IMR-90 (cell line): ENCODE measurements at regions not wholly inside any gene's neighbourhood (a gene's known extent, or its start where the extent isn't known, plus 50 kb on each side); places are given as distances from the start of the nearest gene placed in this dataset.
A peak's percentile ranks its signal among the peaks of the same experiment; 100 is the strongest.

Experiments
- ATAC-seq: fragments of 200-7000 bp; cut with Tn5 transposase; 2 replicates; pipeline ENCODE4 v1.9.1; 2020; ENCODE audit warnings: low read depth, mild to moderate bottlenecking, moderate library complexity
- BruUV-seq: library from RNA; stranded (reverse); fragments of 400-500 nt; replicated peaks from 2 replicates; lab custom pipeline; 2021; lab: Mats Ljungman, UMichigan
- CTCF ChIA-PET: fragments of 300-600 bp; formaldehyde crosslinking; extraction: SDS; loops from one replicate; lab custom pipeline; 2021; ENCODE audit warnings: antibody characterized with exemption; lab: Yijun Ruan, JAX
- POLR2A ChIA-PET: fragments of 300-600 bp; sonication (Branson Sonifier 250); formaldehyde crosslinking; loops from one replicate; lab custom pipeline; 2022; ENCODE audit warnings: antibody characterized with exemption; ENCODE audit not compliant: unreplicated experiment; lab: Charles Lee
- DNase-seq: peaks from one replicate; pipeline ENCODE4 v3.0.0; 2013
- H2AFZ ChIP-seq: replicated peaks from 2 replicates; pipeline ENCODE3; 2013; ENCODE audit warnings: low read length, mild to moderate bottlenecking; ENCODE audit not compliant: poor library complexity
- H2AK5ac ChIP-seq: 2 replicates; pipeline ENCODE4 v1.6.1; 2013; ENCODE audit warnings: low read depth, low read length, inconsistent platforms
- H2AK9ac ChIP-seq: replicated peaks from 2 replicates; pipeline ENCODE3; 2013; ENCODE audit warnings: mild to moderate bottlenecking, low read depth, low read length, moderate library complexity; ENCODE audit not compliant: poor library complexity
- H2BK120ac ChIP-seq: 2 replicates; pipeline ENCODE4 v1.6.1; 2013; ENCODE audit warnings: low read depth, low read length, inconsistent platforms
- H2BK15ac ChIP-seq: 3 replicates; pipeline ENCODE4 v1.6.1; 2013; ENCODE audit warnings: low read depth, low read length, inconsistent platforms
- H2BK20ac ChIP-seq: 2 replicates; pipeline ENCODE4 v1.6.1; 2013; ENCODE audit warnings: low read depth, mild to moderate bottlenecking, inconsistent platforms, low read length, moderate library complexity
- H2BK5ac ChIP-seq: 2 replicates; pipeline ENCODE4 v1.6.1; 2013; ENCODE audit warnings: mild to moderate bottlenecking, low read depth, low read length, inconsistent platforms; ENCODE audit not compliant: poor library complexity, severe bottlenecking
- H3K14ac ChIP-seq: replicated peaks from 2 replicates; pipeline ENCODE4 v1.6.1; 2013; ENCODE audit warnings: low read depth, low read length, inconsistent platforms
- H3K18ac ChIP-seq: 2 replicates; pipeline ENCODE4 v1.6.1; 2013; ENCODE audit warnings: low read depth, low read length, control low read depth
- H3K23ac ChIP-seq: 2 replicates; pipeline ENCODE4 v1.6.1; 2013; ENCODE audit warnings: low read depth, low read length, inconsistent platforms
- H3K27ac ChIP-seq: 2 replicates; pipeline ENCODE4 v1.5.1; 2013; ENCODE audit warnings: mild to moderate bottlenecking, control low read depth, low read length; ENCODE audit not compliant: insufficient read depth
- H3K27me3 ChIP-seq: 2 replicates; pipeline ENCODE4 v1.6.1; 2013; ENCODE audit warnings: low read length; ENCODE audit not compliant: control insufficient read depth, insufficient read depth
- H3K36me3 ChIP-seq: 2 replicates; pipeline ENCODE4 v1.6.1; 2013; ENCODE audit warnings: low read length, mixed read lengths; ENCODE audit not compliant: control insufficient read depth, insufficient read depth
- H3K4ac ChIP-seq: 2 replicates; pipeline ENCODE4 v1.6.1; 2013; ENCODE audit warnings: low read depth, low read length, inconsistent platforms
- H3K4me1 ChIP-seq: 2 replicates; pipeline ENCODE4 v1.6.1; 2013; ENCODE audit warnings: low read length, mixed read lengths; ENCODE audit not compliant: control insufficient read depth, insufficient read depth
- H3K4me2 ChIP-seq: 2 replicates; pipeline ENCODE4 v1.6.1; 2013; ENCODE audit warnings: low read depth, mild to moderate bottlenecking, control low read depth, low read length, moderate library complexity
- H3K4me3 ChIP-seq: 2 replicates; pipeline ENCODE4 v1.5.1; 2013; ENCODE audit warnings: low read depth, mild to moderate bottlenecking, control low read depth, low read length, moderate library complexity; ENCODE audit not compliant: insufficient read depth
- H3K56ac ChIP-seq: 2 replicates; pipeline ENCODE4 v1.6.1; 2013; ENCODE audit warnings: low read length, inconsistent platforms; ENCODE audit not compliant: insufficient read depth; ENCODE audit errors: extremely low read depth
- H3K79me1 ChIP-seq, 2 experiments: 2 replicates each; pipeline ENCODE4 v1.6.1; 2013; ENCODE audit warnings: low read length in 2 of 2, inconsistent platforms in 1 of 2, low read depth in 1 of 2
- H3K9ac ChIP-seq: 2 replicates; pipeline ENCODE4 v1.6.1; 2013; ENCODE audit warnings: low read depth, low read length, control low read depth
- H3K9me1 ChIP-seq: 2 replicates; pipeline ENCODE4 v1.6.1; 2013; ENCODE audit warnings: low read length, inconsistent platforms; ENCODE audit not compliant: insufficient read depth
- H3K9me3 ChIP-seq: 2 replicates; pipeline ENCODE4 v1.6.1; 2013; ENCODE audit warnings: low read length; ENCODE audit not compliant: control insufficient read depth, insufficient read depth
- H4K20me1 ChIP-seq: 2 replicates; pipeline ENCODE4 v1.6.1; 2013; ENCODE audit warnings: low read length, inconsistent platforms; ENCODE audit not compliant: insufficient read depth
- H4K5ac ChIP-seq: 2 replicates; pipeline ENCODE4 v1.6.1; 2013; ENCODE audit warnings: mild to moderate bottlenecking, low read depth, low read length, control low read depth
- H4K8ac ChIP-seq, 2 experiments: 2 replicates each; pipeline ENCODE4 v1.6.1; 2013; ENCODE audit warnings: low read depth in 2 of 2, low read length in 2 of 2, control low read depth in 1 of 2, inconsistent platforms in 1 of 2
- H4K91ac ChIP-seq: 2 replicates; pipeline ENCODE4 v1.6.1; 2013; ENCODE audit warnings: low read depth, low read length, inconsistent platforms; ENCODE audit not compliant: insufficient read depth
- MAFK ChIP-seq: IDR thresholded peaks from 2 replicates; pipeline ENCODE4 v1.6.1; 2012; ENCODE audit warnings: low read depth, low read length, improper control_type of control experiment
- RFX5 ChIP-seq: IDR thresholded peaks from 2 replicates; pipeline ENCODE4 v1.8.0; 2012; ENCODE audit warnings: low read depth, mild to moderate bottlenecking, low read length, moderate library complexity
- WGBS, 2 experiments: methylation state at CpG; one replicate each; pipeline versions ENCODE4 v1.1.5 to v1.1.7; 2013; ENCODE audit warnings: missing lambda C conversion rate in 2 of 2; ENCODE audit not compliant: insufficient read length in 1 of 2; ENCODE audit errors: extremely low coverage in 2 of 2; 5-methylcytosine and 5-hydroxymethylcytosine counted together
- dilution Hi-C: fragments of 300-500 bp; cut with HindIII; formaldehyde crosslinking; loops from one replicate; pipeline ENCODE4 v1.14.3; 2018; ENCODE audit warnings: low sequenced_read_pairs; ENCODE audit not compliant: unreplicated experiment
- in situ Hi-C: fragments of 300-500 bp; cut with MboI; formaldehyde crosslinking; loops from 3 replicates; pipeline ENCODE4 v1.14.3; 2019; ENCODE audit warnings: low sequenced_read_pairs, inconsistent platforms, mixed read lengths
- intact Hi-C: fragments of 100-400 bp; cut with micrococcal nuclease; formaldehyde crosslinking; loops from 2 replicates; pipeline ENCODE4 v1.10.0; 2022

- Histone ChIP-seq H2BK20ac (no peak overlapping the region), H3K36me3 (no peaks in the 10 kb centered on the region), H2BK5ac (no peak overlapping the region), H3K9me3 (no peaks in the 10 kb centered on the region), H3K27ac (no peak overlapping the region), H4K8ac (no peak overlapping the region), H2AFZ (no peak overlapping the region), H3K79me1 (no peaks in the 10 kb centered on the region), H3K4me3 (no peak overlapping the region), H3K27me3 (no peaks in the 10 kb centered on the region), H3K56ac (no peak overlapping the region), H3K4ac (no peak overlapping the region), H3K18ac (no peak overlapping the region), H3K4me1 (no peaks in the 10 kb centered on the region), H3K4me2 (no peak overlapping the region), H3K9me1 (no peaks in the 10 kb centered on the region), H2AK9ac (no peak overlapping the region), H4K5ac (no peak overlapping the region), H3K9ac (no peak overlapping the region), H4K91ac (no peak overlapping the region), H2AK5ac (no peak overlapping the region), H3K14ac (no peak overlapping the region), H2BK120ac (no peak overlapping the region), H4K20me1 (no peaks in the 10 kb centered on the region), H2BK15ac (no peak overlapping the region), H3K23ac (no peak overlapping the region)
- BruUV-seq: no TSS peak
- ATAC-seq (no peak), DNase-seq (no peak)
- in situ Hi-C loops: no loop called here
- dilution Hi-C loops: no loop called here
- ChIA-PET POLR2A (no interaction called here), CTCF (no interaction called here)
- intact Hi-C loops: no loop called here
- no CpG with 5 or more reads among the region's 1 CpG for WGBS, 2 experiments
- TF ChIP-seq MAFK (peak; percentile 86), RFX5 (no peak)
Measured at GRCh38 chrX:114251575-114251974, 332.3 kb upstream of the HTR2C start.
